ENCODE measurements at regions not wholly inside any gene's neighbourhood (a gene's known extent, or its start where the extent isn't known, plus 50 kb on each side); places are given as distances from the start of the nearest gene placed in this dataset.
"Not testable (repeated sequence)": the region's sequence is repeated elsewhere in the genome, so short reads cannot be mapped to it uniquely, and the experiment has no call there.

GRCh38 chr6:98041921-98042320 lies 758.9 kb upstream of the MMS22L start:
- DNase-seq, result no peak
- ATAC-seq, result no peak
- intact Hi-C loops (cut with DNase I), result loop anchor here in 1 of 2 donors (5.0 kb wide), 1 partner anchor 545 kb away; no protein-coding TSS in a partner anchor

- intact Hi-C loops (cut with DNase I), result loop anchor here in 1 of 2 donors (5.0 kb wide), 1 partner anchor 547 kb away; no protein-coding TSS in a partner anchor
- no peak for DNase-seq
- no peak for ATAC-seq
Observed at GRCh38 chr6:98044151-98044561, 761.1 kb upstream of the MMS22L start.

- DNase-seq (no peak), ATAC-seq (no peak)
- intact Hi-C loops (cut with DNase I), result loop anchor here in 1 of 2 donors (5.0 kb wide), 1 partner anchor 548 kb away; no protein-coding TSS in a partner anchor
Observed at GRCh38 chr6:98044791-98045470, 761.9 kb upstream of the MMS22L start.

GRCh38 chr6:98047164-98047563 lies 764.1 kb upstream of the MMS22L start:
- no peak for DNase-seq
- intact Hi-C loops (cut with DNase I), result no loop called here

GRCh38 chr6:98047871-98048270 lies 764.9 kb upstream of the MMS22L start:
- intact Hi-C loops (cut with DNase I), result no loop called here
- DNase-seq (no peak), ATAC-seq (no peak)

More at GRCh38 chr6:98047164-98047563, 764.1 kb upstream of the MMS22L start:
- ATAC-seq, result no peak

GRCh38 chr6:98054453-98054852 lies 771.4 kb upstream of the MMS22L start:
- intact Hi-C loops (cut with DNase I), result no loop called here
- ATAC-seq, result no peak

GRCh38 chr6:98056955-98057354 lies 773.9 kb upstream of the MMS22L start:
- intact Hi-C loops (cut with DNase I), result no loop called here
- ATAC-seq, result no peak
- no peak for DNase-seq

More at GRCh38 chr6:98054453-98054852, 771.4 kb upstream of the MMS22L start:
- no peak for DNase-seq

- DNase-seq, result no peak
- intact Hi-C loops (cut with DNase I), result no loop called here
- no peak for ATAC-seq
Observed at GRCh38 chr6:98067375-98067774, 767.0 kb upstream of the POU3F2 start.

- ATAC-seq; intact Hi-C loops (cut with DNase I); DNase-seq: not testable (repeated sequence)
Observed at GRCh38 chr6:98088537-98088936, 745.8 kb upstream of the POU3F2 start.

- DNase-seq (no peak), ATAC-seq (no peak)
- intact Hi-C loops (cut with DNase I), result no loop called here
Observed at GRCh38 chr6:98092331-98092730, 742.0 kb upstream of the POU3F2 start.

GRCh38 chr6:98094696-98095095 lies 739.7 kb upstream of the POU3F2 start:
- no peak for ATAC-seq
- intact Hi-C loops (cut with DNase I), result no loop called here

GRCh38 chr6:98107801-98108200 lies 726.6 kb upstream of the POU3F2 start:
- ATAC-seq, result no peak
- DNase-seq, result no peak
- intact Hi-C loops (cut with DNase I), result no loop called here

More at GRCh38 chr6:98094696-98095095, 739.7 kb upstream of the POU3F2 start:
- DNase-seq, result no peak

- intact Hi-C loops (cut with DNase I), result no loop called here
- DNase-seq (no peak), ATAC-seq (no peak)
Observed at GRCh38 chr6:98116455-98116854, 717.9 kb upstream of the POU3F2 start.

GRCh38 chr6:98117068-98117467 lies 717.3 kb upstream of the POU3F2 start:
- no peak for DNase-seq
- ATAC-seq, result no peak
- intact Hi-C loops (cut with DNase I), result no loop called here

- intact Hi-C loops (cut with DNase I), result no loop called here
- DNase-seq (no peak), ATAC-seq (no peak)
Observed at GRCh38 chr6:98118397-98119045, 715.9 kb upstream of the POU3F2 start.

GRCh38 chr6:98124171-98124570 lies 710.2 kb upstream of the POU3F2 start:
- DNase-seq (no peak), ATAC-seq (no peak)
- intact Hi-C loops (cut with DNase I), result no loop called here

GRCh38 chr6:98131290-98131990 lies 702.9 kb upstream of the POU3F2 start:
- intact Hi-C loops (cut with DNase I), result no loop called here
- ATAC-seq (no peak), DNase-seq (no peak)

- no peak for ATAC-seq
- DNase-seq, result no peak
Observed at GRCh38 chr6:98136333-98136732, 698.0 kb upstream of the POU3F2 start.

GRCh38 chr6:98137391-98137790 lies 697.0 kb upstream of the POU3F2 start:
- ATAC-seq, result no peak
- intact Hi-C loops (cut with DNase I), result no loop called here
- DNase-seq, result no peak

More at GRCh38 chr6:98136333-98136732, 698.0 kb upstream of the POU3F2 start:
- intact Hi-C loops (cut with DNase I), result no loop called here

GRCh38 chr6:98142839-98143238 lies 691.5 kb upstream of the POU3F2 start:
- DNase-seq (no peak), ATAC-seq (no peak)
- intact Hi-C loops (cut with DNase I), result no loop called here

All from left cardiac atrium (tissue), 4 donors.